Skin of body (tissue), 1 donor: ENCODE measurements at regions not wholly inside any gene's neighbourhood (a gene's known extent, or its start where the extent isn't known, plus 50 kb on each side); places are given as distances from the start of the nearest gene placed in this dataset. TPM values are rescaled to one million over a fixed set of nuclear protein-coding genes. Genes with fewer than 3 reads are reported as not detected.

Experiments
- small RNA-seq: library from RNA; depleted of rRNA; stranded (forward); fragments of <200 nt; gene quantifications from one replicate; pipeline ENCODE3, GENCODE V24; 2014; ENCODE audit warnings: low replicate concordance

Small RNA genes lying in the stretch of these regions (small RNA-seq; reads per million reads assigned to genes)
- gene RF00554 = not detected
